Neural cell (in vitro differentiated cells): ENCODE measurements at regions not wholly inside any gene's neighbourhood (a gene's known extent, or its start where the extent isn't known, plus 50 kb on each side); places are given as distances from the start of the nearest gene placed in this dataset.

Experiments used
- H2AFZ ChIP-seq: fragments of 200-600, 300-800 bp; sonication (generic), shearing (Covaris generic); 2 replicates; pipeline ENCODE4 v1.6.0; 2014; ENCODE audit warnings: low read depth, mild to moderate bottlenecking, antibody characterized with exemption, low read length, moderate library complexity
- H3F3A ChIP-seq: fragments of 200-600 bp; shearing (Covaris generic); 2 replicates; pipeline ENCODE4 v1.6.1; 2016; ENCODE audit warnings: mild to moderate bottlenecking, moderate library complexity, mixed read lengths, antibody characterized with exemption, low read length; ENCODE audit not compliant: insufficient read depth, poor library complexity, severe bottlenecking
- H3K27ac ChIP-seq: fragments of 200-600, 300-800 bp; sonication (generic), shearing (Covaris generic); 2 replicates; pipeline ENCODE4 v1.5.1; 2014; ENCODE audit warnings: mild to moderate bottlenecking, low read length, moderate library complexity
- H3K27me3 ChIP-seq: fragments of 300-800, 200-600 bp; sonication (generic), shearing (Covaris generic); 2 replicates; pipeline ENCODE4 v1.6.0; 2014; ENCODE audit warnings: mild to moderate bottlenecking, low read depth, low read length, moderate library complexity; ENCODE audit not compliant: insufficient read depth
- H3K36me3 ChIP-seq: fragments of 300-800, 200-600 bp; sonication (generic), shearing (Covaris generic); 2 replicates; pipeline ENCODE4 v1.5.1; 2014; ENCODE audit warnings: mild to moderate bottlenecking, antibody characterized with exemption, low read length, moderate library complexity; ENCODE audit not compliant: insufficient read depth
- H3K4me2 ChIP-seq: fragments of 300-800, 200-600 bp; sonication (generic), shearing (Covaris generic); 2 replicates; pipeline ENCODE4 v1.6.0; 2014; ENCODE audit warnings: mild to moderate bottlenecking, low read length
- H3K4me3 ChIP-seq: fragments of 300-800, 200-600 bp; sonication (generic), shearing (Covaris generic); 2 replicates; pipeline ENCODE4 v1.5.1; 2014; ENCODE audit warnings: mild to moderate bottlenecking, low read length, moderate library complexity
- H3K79me2 ChIP-seq: fragments of 200-600 bp; shearing (Covaris generic); replicated peaks from 2 replicates; pipeline ENCODE4 v1.6.0; 2014; ENCODE audit warnings: mild to moderate bottlenecking, low read length, moderate library complexity; ENCODE audit not compliant: insufficient read depth
- H3K9ac ChIP-seq: fragments of 300-800, 200-600 bp; sonication (generic), shearing (Covaris generic); 2 replicates; pipeline ENCODE4 v1.6.1; 2016; ENCODE audit warnings: mild to moderate bottlenecking, low read length, mixed read lengths
- H3K9me2 ChIP-seq: fragments of 200-600 bp; shearing (Covaris generic); 2 replicates; pipeline ENCODE4 v1.6.1; 2016; ENCODE audit warnings: mild to moderate bottlenecking, low read length, mixed read lengths; ENCODE audit not compliant: insufficient read depth
- H3K9me3 ChIP-seq: fragments of 200-600, 300-800 bp; sonication (generic), shearing (Covaris generic); 2 replicates; pipeline ENCODE4 v1.6.1; 2016; ENCODE audit warnings: mild to moderate bottlenecking, mixed run types, low read length, moderate library complexity, mixed read lengths
- H4K20me1 ChIP-seq: fragments of 200-600 bp; shearing (Covaris generic); 2 replicates; pipeline ENCODE4 v1.6.1; 2016; ENCODE audit warnings: mild to moderate bottlenecking, mixed run types; ENCODE audit not compliant: insufficient read depth
- CTCF ChIP-seq: fragments of 450-650 bp; IDR thresholded peaks from 2 replicates; pipeline ENCODE4 v1.5.1; 2014; ENCODE audit warnings: antibody characterized with exemption, mild to moderate bottlenecking, moderate library complexity; ENCODE audit not compliant: poor library complexity, severe bottlenecking
- EP300 ChIP-seq: fragments of 450-650 bp; conservative IDR thresholded peaks from 2 replicates; pipeline ENCODE4 v1.6.1; 2014; ENCODE audit warnings: antibody characterized with exemption, mild to moderate bottlenecking, moderate library complexity; ENCODE audit not compliant: poor library complexity, severe bottlenecking
- EZH2 ChIP-seq: fragments of 200-600, 300-800 bp; shearing (Covaris generic), sonication (generic); IDR thresholded peaks from 2 replicates; pipeline ENCODE4 v1.6.1; 2014; ENCODE audit warnings: antibody characterized with exemption, low read length, borderline replicate concordance, mild to moderate bottlenecking; ENCODE audit not compliant: insufficient read depth, poor library complexity, severe bottlenecking
- MXI1 ChIP-seq: fragments of 450-650 bp; conservative IDR thresholded peaks from 2 replicates; pipeline ENCODE4 v1.6.1; 2014; ENCODE audit warnings: antibody characterized with exemption, mild to moderate bottlenecking; ENCODE audit not compliant: poor library complexity, severe bottlenecking
- POLR2AphosphoS5 ChIP-seq: IDR thresholded peaks from 2 replicates; pipeline ENCODE4 v1.6.1; 2012
- RAD21 ChIP-seq: fragments of 450-650 bp; conservative IDR thresholded peaks from 2 replicates; pipeline ENCODE4 v1.6.1; 2014; ENCODE audit warnings: antibody characterized with exemption, mild to moderate bottlenecking, moderate library complexity
- REST ChIP-seq: IDR thresholded peaks from 2 replicates; pipeline ENCODE4 v1.6.1; 2012; ENCODE audit warnings: borderline replicate concordance
- SMC3 ChIP-seq: fragments of 450-650 bp; conservative IDR thresholded peaks from 2 replicates; pipeline ENCODE4 v1.6.1; 2014; ENCODE audit warnings: antibody characterized with exemption, mild to moderate bottlenecking, moderate library complexity; ENCODE audit not compliant: poor library complexity
- TAF1 ChIP-seq: IDR thresholded peaks from 2 replicates; pipeline ENCODE4 v1.6.1; 2012; ENCODE audit warnings: low read depth

- H3K36me3 ChIP-seq = no peaks in the 10 kb centered on the region
- no peak for TF ChIP-seq REST
- TF ChIP-seq RAD21 = no peak
- H2AFZ ChIP-seq = no peak overlapping the region
- no peaks in the 10 kb centered on the region for H3K9me2 ChIP-seq
- no peak overlapping the region for H3K4me2 ChIP-seq
- H3K27ac ChIP-seq = no peak overlapping the region
- no peaks in the 10 kb centered on the region for H3F3A ChIP-seq
- H3K9ac ChIP-seq = no peak overlapping the region
- H3K27me3 ChIP-seq = no peaks in the 10 kb centered on the region
- H3K79me2 ChIP-seq = no peaks in the 10 kb centered on the region
- no peaks in the 10 kb centered on the region for H4K20me1 ChIP-seq
- H3K4me3 ChIP-seq = no peak overlapping the region
- no peaks in the 10 kb centered on the region for H3K9me3 ChIP-seq
Observed at GRCh38 chr1:14254251-14254650, 344.2 kb upstream of the KAZN start.

GRCh38 chr1:14255233-14255632, 343.3 kb upstream of the KAZN start:
- Histone ChIP-seq H3K27ac (no peak overlapping the region), H3K9me3 (no peaks in the 10 kb centered on the region), H4K20me1 (no peaks in the 10 kb centered on the region), H3K9ac (no peak overlapping the region), H3K27me3 (no peaks in the 10 kb centered on the region), H3K9me2 (no peaks in the 10 kb centered on the region), H3K79me2 (no peaks in the 10 kb centered on the region), H3K36me3 (no peaks in the 10 kb centered on the region), H3F3A (no peaks in the 10 kb centered on the region), H3K4me3 (no peak overlapping the region), H2AFZ (no peak overlapping the region), H3K4me2 (no peak overlapping the region)
- TF ChIP-seq TAF1 (no peak), EZH2 (no peak), REST (no peak), MXI1 (no peak), CTCF (no peak), RAD21 (no peak), EP300 (no peak), POLR2AphosphoS5 (no peak), SMC3 (no peak)
